ENCODE measurements at regions not wholly inside any gene's neighbourhood (a gene's known extent, or its start where the extent isn't known, plus 50 kb on each side); places are given as distances from the start of the nearest gene placed in this dataset.

- in situ Hi-C loops (cut with HindIII; ENCODE audit: low sequenced_read_pairs): no loop called here
- DNase-seq (ENCODE audit: low spot score): no peak
Measured at GRCh38 chr11:43994196-43994595, 51.8 kb downstream of the C11orf96 start.

DNA sequence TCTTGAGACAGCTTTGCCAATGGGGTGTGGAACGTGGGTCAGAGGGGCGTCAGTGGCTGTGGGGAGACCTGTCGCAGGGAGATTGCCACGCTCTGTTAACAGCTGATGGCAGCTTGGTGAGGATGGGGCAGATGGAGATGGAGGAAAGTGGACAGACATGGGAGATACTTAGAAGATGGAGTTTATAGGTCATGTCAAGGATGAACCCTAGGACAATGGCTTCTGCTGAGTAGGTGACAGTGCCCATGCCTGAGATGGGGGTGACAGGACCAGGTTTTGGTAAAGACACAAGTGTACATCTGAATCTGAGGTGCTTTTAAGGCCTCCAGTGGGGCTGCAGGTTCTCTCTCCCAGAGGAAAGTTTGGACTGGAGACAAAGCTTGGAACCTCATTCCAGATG is 51.5 kb upstream of the ACCSL start:
- no peak for DNase-seq (ENCODE audit: low spot score)
- in situ Hi-C loops (cut with HindIII; ENCODE audit: low sequenced_read_pairs): no loop called here

DNA sequence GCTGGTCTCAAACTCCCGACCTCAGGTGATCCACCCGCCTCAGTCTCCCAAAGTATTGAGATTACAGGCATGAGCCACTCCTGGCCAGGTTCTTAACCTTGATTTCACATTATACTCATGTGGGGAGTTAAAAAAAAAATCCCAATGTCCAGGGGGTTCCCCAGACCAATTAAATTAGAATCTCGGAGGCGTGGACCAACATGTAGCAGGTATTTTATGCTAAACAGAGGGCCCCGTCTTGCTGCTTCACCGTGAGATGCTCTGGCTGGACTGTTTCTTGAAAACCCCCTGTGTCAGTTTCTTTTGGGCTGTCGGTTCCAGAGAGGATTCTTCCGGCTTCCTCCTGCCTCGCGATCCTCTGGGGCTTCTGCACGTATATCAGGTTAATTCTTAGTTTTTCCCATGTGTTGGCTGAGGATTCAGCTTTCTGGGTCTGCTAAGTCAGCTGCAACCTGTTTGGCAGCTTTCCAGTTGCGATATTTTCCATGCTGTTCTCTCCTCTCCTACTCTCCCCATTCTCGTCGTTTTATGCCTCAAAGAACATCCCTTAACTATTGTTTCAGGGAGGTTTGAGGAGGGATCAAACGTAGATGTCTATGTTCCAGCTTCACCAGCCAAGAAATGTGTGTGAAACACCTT is 50.6 kb upstream of the ACCSL start:
- DNase-seq (ENCODE audit: low spot score): peak; percentile 53
- in situ Hi-C loops (cut with HindIII; ENCODE audit: low sequenced_read_pairs): no loop called here

All from G401 (cell line).